ENCODE measurements at regions not wholly inside any gene's neighbourhood (a gene's known extent, or its start where the extent isn't known, plus 50 kb on each side); places are given as distances from the start of the nearest gene placed in this dataset.
"Not testable (repeated sequence)": the region's sequence is repeated elsewhere in the genome, so short reads cannot be mapped to it uniquely, and the experiment has no call there.

DNA sequence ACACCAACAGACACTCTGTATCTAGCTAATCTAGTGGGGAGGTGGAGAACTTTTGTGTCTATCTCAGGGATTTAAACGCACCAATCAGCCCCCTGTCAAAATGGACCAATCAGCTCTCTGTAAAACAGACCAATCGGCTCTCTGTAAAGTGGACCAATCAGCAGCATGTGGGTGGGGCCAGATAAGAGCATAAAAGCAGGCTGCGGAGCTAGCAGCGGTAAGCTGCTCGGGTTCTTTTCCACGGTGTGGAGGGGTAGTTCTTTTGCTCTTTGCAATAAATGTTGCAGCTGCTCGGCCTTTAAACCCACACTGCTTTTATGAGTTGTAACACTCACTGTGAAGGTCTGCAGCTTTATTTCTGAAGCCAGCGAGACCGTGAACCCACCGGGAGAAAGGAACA, 51.3 kb upstream of the FOXI3 start:
- intact Hi-C loops (cut with DNase I) = no loop called here
- DNase-seq (no peak), ATAC-seq (no peak)
- Histone ChIP-seq H3K4me3 (ENCODE audit: low read length) (no peak overlapping the region), H3K9me3 (ENCODE audit: control insufficient read depth, low read length) (peaks cover 2% of the 10 kb centered on the region), H3K27ac (ENCODE audit: low read length) (no peak overlapping the region), H3K4me1 (ENCODE audit: control insufficient read depth, insufficient read depth, low read length) (no peaks in the 10 kb centered on the region), H3K27me3 (ENCODE audit: control insufficient read depth, insufficient read depth) (no peaks in the 10 kb centered on the region)
- 91% methylated on average over 10 of the region's 10 CpGs for WGBS

DNA sequence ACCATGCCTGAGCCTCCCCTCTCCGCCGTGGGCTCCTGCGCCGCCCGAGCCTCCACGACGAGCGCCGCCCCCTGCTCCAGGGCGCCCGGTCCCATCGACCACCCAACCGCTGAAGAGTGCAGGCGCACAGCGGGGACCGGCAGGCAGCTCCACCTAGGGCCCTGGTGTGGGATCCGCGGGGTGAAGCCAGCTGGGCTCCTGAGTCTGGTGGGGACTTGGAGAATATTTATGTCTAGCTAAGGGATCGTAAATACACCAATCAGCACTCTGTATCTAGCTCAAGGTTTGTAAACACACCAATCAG, 50.8 kb upstream of the FOXI3 start:
- H3K4me3 ChIP-seq (ENCODE audit: low read length); H3K27ac ChIP-seq (ENCODE audit: low read length); H3K27me3 ChIP-seq (ENCODE audit: control insufficient read depth, insufficient read depth); ATAC-seq; H3K9me3 ChIP-seq (ENCODE audit: control insufficient read depth, low read length); intact Hi-C loops (cut with DNase I); H3K4me1 ChIP-seq (ENCODE audit: control insufficient read depth, insufficient read depth, low read length): not testable (repeated sequence)
- WGBS = 91% methylated on average over 19 of the region's 19 CpGs
- peak in 1 of 3 donors; percentile 36 for DNase-seq

Measured in right cardiac atrium (tissue), 5 donors.